AG10803 (cell line): ENCODE measurements at regions not wholly inside any gene's neighbourhood (a gene's known extent, or its start where the extent isn't known, plus 50 kb on each side); places are given as distances from the start of the nearest gene placed in this dataset.

Experiments
- DNase-seq: peaks from one replicate; pipeline ENCODE4 v3.0.0; 2010; ENCODE audit warnings: low read depth
- H3K4me3 ChIP-seq: 2 replicates; pipeline ENCODE4 v1.5.1; 2011; ENCODE audit warnings: mild to moderate bottlenecking, low read length, control low read depth
- CTCF ChIP-seq: conservative IDR thresholded peaks from 2 replicates; pipeline ENCODE4 v1.5.1; 2011; ENCODE audit warnings: mild to moderate bottlenecking, low read length, control low read depth, inconsistent platforms

- H3K4me3 ChIP-seq = no peak overlapping the region
- no peak for TF ChIP-seq CTCF
- no peak for DNase-seq
Observed at GRCh38 chr5:158212917-158213316, 354.0 kb upstream of the CLINT1 start.

DNA sequence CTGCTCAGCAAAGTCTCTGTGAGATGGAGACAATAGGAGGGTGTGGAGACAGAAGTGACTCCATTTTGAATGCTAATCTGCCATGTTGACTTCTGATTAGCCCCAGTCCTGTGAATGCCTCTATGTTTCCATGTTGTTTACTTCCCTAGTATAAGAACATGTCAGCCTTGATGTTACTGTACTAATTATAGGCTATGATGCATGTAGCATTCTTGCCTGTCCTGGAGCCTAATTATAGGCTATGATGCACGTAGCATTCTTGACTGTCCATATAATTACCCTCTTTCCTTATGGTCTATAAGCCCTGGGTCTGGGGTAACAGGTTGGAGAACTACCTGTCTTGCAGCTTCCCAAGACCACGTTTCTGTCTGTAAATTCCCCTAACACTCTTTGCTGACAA is 353.3 kb upstream of the CLINT1 start:
- no peak for TF ChIP-seq CTCF
- DNase-seq = no peak

GRCh38 chr5:158209219-158209908 is 350.4 kb upstream of the CLINT1 start:
- H3K4me3 ChIP-seq = no peak overlapping the region
- DNase-seq = no peak
- TF ChIP-seq CTCF = no peak

More for the DNA sequence above, 353.3 kb upstream of the CLINT1 start:
- no peak overlapping the region for H3K4me3 ChIP-seq

GRCh38 chr5:158207733-158208132 is 348.8 kb upstream of the CLINT1 start:
- no peak for DNase-seq
- no peak for TF ChIP-seq CTCF
- no peak overlapping the region for H3K4me3 ChIP-seq

DNA sequence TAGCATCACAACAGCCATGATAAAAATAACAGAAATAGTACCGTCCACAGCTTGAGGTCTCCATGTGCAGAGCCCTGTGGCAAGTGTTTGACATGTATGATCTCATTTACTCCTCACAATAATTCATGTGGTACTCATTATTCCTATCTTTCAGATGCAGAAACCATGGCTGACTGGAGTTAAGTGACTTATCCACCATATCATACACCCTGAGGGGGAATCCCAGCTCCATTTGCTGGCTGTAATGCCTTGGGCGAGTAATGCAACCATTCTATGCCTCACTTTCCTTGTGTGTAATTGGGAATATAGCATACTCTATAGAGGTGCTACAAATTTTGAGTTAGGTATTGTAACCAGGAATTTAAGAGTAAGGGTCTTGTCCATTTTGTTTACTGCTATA is 347.0 kb upstream of the CLINT1 start:
- TF ChIP-seq CTCF = no peak
- no peak for DNase-seq
- H3K4me3 ChIP-seq = no peak overlapping the region

DNA sequence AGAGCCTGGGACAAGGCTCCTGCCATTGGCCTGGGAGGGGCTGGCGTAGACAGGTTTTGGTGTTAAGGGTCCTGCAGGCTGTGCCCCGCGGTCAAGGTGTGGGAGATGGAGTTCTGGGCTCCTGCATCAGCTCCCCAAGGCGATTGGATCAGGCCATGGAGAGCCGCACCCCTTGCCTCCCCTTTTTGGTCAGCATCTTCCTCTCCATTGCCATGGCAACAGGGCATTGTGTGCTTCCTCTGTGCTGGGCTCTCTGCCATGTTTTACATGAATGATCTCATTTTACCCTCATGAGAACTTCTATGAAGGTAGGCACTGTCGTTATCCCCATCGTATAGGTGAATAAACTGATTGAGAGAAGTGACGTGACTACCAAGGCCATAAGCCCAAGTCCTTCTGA is 344.3 kb upstream of the CLINT1 start:
- no peak for DNase-seq
- H3K4me3 ChIP-seq = no peak overlapping the region
- no peak for TF ChIP-seq CTCF

GRCh38 chr5:158202801-158203200 is 343.9 kb upstream of the CLINT1 start:
- no peak for TF ChIP-seq CTCF
- no peak overlapping the region for H3K4me3 ChIP-seq
- no peak for DNase-seq
